Tibial artery (tissue), 4 donors: ENCODE measurements at regions not wholly inside any gene's neighbourhood (a gene's known extent, or its start where the extent isn't known, plus 50 kb on each side); places are given as distances from the start of the nearest gene placed in this dataset.

Experiments used
- DNase-seq, 2 donors: peaks; one replicate each; pipeline ENCODE4 v3.0.0-alpha.2; 2019
- H3K27ac ChIP-seq, 2 donors: fragments of 200-600 bp; sonication (generic) in 1 of 2; 1 replicate in 1 of 2; 2 replicates in 1 of 2; pipeline ENCODE4 v1.5.1; 2018 to 2019; ENCODE audit warnings: mild to moderate bottlenecking in 1 of 2
- H3K27me3 ChIP-seq, 2 donors: fragments of 200-600 bp; sonication (generic) in 1 of 2; one replicate each; pipeline versions ENCODE4 v1.5.1 to v1.6.0; 2016 to 2019
- H3K36me3 ChIP-seq, 3 donors: fragments of 200-600 bp; sonication (generic) in 2 of 3; one replicate each; pipeline ENCODE4 v1.5.1; 2016 to 2019; ENCODE audit warnings: mild to moderate bottlenecking in 2 of 3
- H3K4me1 ChIP-seq, 4 donors: fragments of 200-600 bp; sonication (generic) in 2 of 4; 1 replicate in 3 of 4; 2 replicates in 1 of 4; pipeline ENCODE4 v1.5.1; 2016 to 2019
- H3K4me3 ChIP-seq, 2 donors: fragments of 200-600 bp; sonication (generic) in 1 of 2; 1 replicate in 1 of 2; 2 replicates in 1 of 2; pipeline ENCODE4 v1.5.1; 2018 to 2019; ENCODE audit warnings: mild to moderate bottlenecking in 2 of 2
- H3K9me3 ChIP-seq, 3 donors: fragments of 200-600 bp; sonication (generic) in 1 of 3; one replicate each; pipeline ENCODE4 v1.5.1; 2016 to 2019
- CTCF ChIP-seq, 2 experiments: fragments of 200-600 bp in 1 of 2; fragments of 450-650 bp in 1 of 2; IDR thresholded peaks; one replicate each; pipeline ENCODE4 v1.5.1; 2017 to 2019; ENCODE audit warnings: antibody characterized with exemption in 2 of 2, mild to moderate bottlenecking in 1 of 2, moderate library complexity in 1 of 2
- intact Hi-C: fragments of 100-400 bp; cut with DNase I; formaldehyde crosslinking; loops from one replicate; pipeline ENCODE4 v1.15.0; 2023; ENCODE audit warnings: low total_unique reads

GRCh38 chr9:115300874-115301273 is 182.9 kb upstream of the TNC start:
- Histone ChIP-seq H3K4me1 (peaks cover 0 to 3% (median 0%) of the 10 kb centered on the region in 4 donors), H3K4me3 (no peak overlapping the region), H3K27me3 (no peaks in the 10 kb centered on the region), H3K36me3 (no peaks in the 10 kb centered on the region), H3K9me3 (no peaks in the 10 kb centered on the region), H3K27ac (no peak overlapping the region)
- no peak for TF ChIP-seq CTCF (IDR thresholded peaks at IDR 0.05)
- intact Hi-C loops: no loop called here
- DNase-seq: no peak

- intact Hi-C loops: no loop called here
- Histone ChIP-seq H3K9me3 (no peaks in the 10 kb centered on the region), H3K4me3 (no peak overlapping the region), H3K36me3 (no peaks in the 10 kb centered on the region), H3K27me3 (no peaks in the 10 kb centered on the region), H3K4me1 (peaks cover 0 to 3% (median 0%) of the 10 kb centered on the region in 4 donors), H3K27ac (no peak overlapping the region)
- no peak for TF ChIP-seq CTCF (IDR thresholded peaks at IDR 0.05)
- no peak for DNase-seq
These were observed 183.6 kb upstream of the TNC start for GRCh38 chr9:115301581-115301980.

- H3K27ac ChIP-seq: no peak overlapping the region
- DNase-seq: no peak
- H3K27me3 ChIP-seq: no peaks in the 10 kb centered on the region
- TF ChIP-seq CTCF (IDR thresholded peaks at IDR 0.05): no peak
- no peaks in the 10 kb centered on the region for H3K4me1 ChIP-seq
- no peak overlapping the region for H3K4me3 ChIP-seq
- H3K9me3 ChIP-seq: no peaks in the 10 kb centered on the region
- intact Hi-C loops: no loop called here
- no peaks in the 10 kb centered on the region for H3K36me3 ChIP-seq
These were observed 187.6 kb upstream of the TNC start for GRCh38 chr9:115305543-115305942.

- no peak for TF ChIP-seq CTCF (IDR thresholded peaks at IDR 0.05)
- Histone ChIP-seq H3K4me1 (peaks cover 0 to 8% (median 2%) of the 10 kb centered on the region in 4 donors), H3K9me3 (no peaks in the 10 kb centered on the region), H3K27me3 (no peaks in the 10 kb centered on the region), H3K4me3 (no peak overlapping the region), H3K36me3 (no peaks in the 10 kb centered on the region), H3K27ac (no peak overlapping the region)
- intact Hi-C loops: no loop called here
- no peak for DNase-seq
These were observed 188.9 kb upstream of the TNC start for GRCh38 chr9:115306865-115307264.

DNA sequence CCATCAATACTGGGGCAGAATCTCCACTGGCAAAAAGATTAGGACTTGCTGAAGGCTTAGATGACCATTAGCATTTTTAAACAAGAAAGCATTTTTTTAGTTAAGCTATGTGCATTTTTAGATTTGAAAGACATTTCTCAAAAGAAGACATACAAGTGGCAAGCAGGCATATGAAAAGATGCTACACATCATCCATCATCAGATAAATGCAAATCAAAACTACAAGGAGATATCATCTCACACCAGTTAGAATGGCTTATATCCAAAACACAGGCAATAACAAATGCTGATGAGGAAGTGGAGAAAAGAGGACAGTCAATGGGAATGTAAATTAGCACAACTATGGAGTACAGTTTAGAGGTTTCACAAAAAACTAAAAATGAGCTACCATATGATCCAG is 195.6 kb upstream of the TNC start:
- Histone ChIP-seq H3K27me3 (no peaks in the 10 kb centered on the region), H3K4me1 (peaks cover 0 to 26% (median 3%) of the 10 kb centered on the region in 4 donors), H3K4me3 (no peak overlapping the region), H3K27ac (no peak overlapping the region), H3K36me3 (no peaks in the 10 kb centered on the region), H3K9me3 (peaks cover 0 to 6% (median 0%) of the 10 kb centered on the region in 3 donors)
- DNase-seq: no peak
- TF ChIP-seq CTCF (IDR thresholded peaks at IDR 0.05): no peak
- intact Hi-C loops: no loop called here

GRCh38 chr9:115326461-115326860 is 208.5 kb upstream of the TNC start:
- no peaks in the 10 kb centered on the region for H3K36me3 ChIP-seq
- H3K27me3 ChIP-seq: no peaks in the 10 kb centered on the region
- H3K27ac ChIP-seq: peak overlapping the region; percentile 50 to 68
- H3K9me3 ChIP-seq: no peaks in the 10 kb centered on the region
- no peak for TF ChIP-seq CTCF (IDR thresholded peaks at IDR 0.05)
- H3K4me1 ChIP-seq: peaks cover 0 to 31% (median 19%) of the 10 kb centered on the region in 4 donors
- H3K4me3 ChIP-seq: no peak overlapping the region
- intact Hi-C loops: no loop called here
- DNase-seq: no peak
